C4-2B (cell line): ENCODE measurements at regions not wholly inside any gene's neighbourhood (a gene's known extent, or its start where the extent isn't known, plus 50 kb on each side); places are given as distances from the start of the nearest gene placed in this dataset.

Experiments
- CTCF ChIP-seq: fragments of 450-650 bp; conservative IDR thresholded peaks from 2 replicates; pipeline ENCODE4 v1.5.1; 2017; ENCODE audit warnings: mild to moderate bottlenecking
- ZFX ChIP-seq: fragments of 450-650 bp; IDR thresholded peaks from 2 replicates; pipeline ENCODE4 v1.6.1; 2017

GRCh38 chr9:129422843-129423192, 198.1 kb downstream of the C9orf50 start:
- TF ChIP-seq CTCF (no peak), ZFX (no peak)
